ENCODE measurements at regions not wholly inside any gene's neighbourhood (a gene's known extent, or its start where the extent isn't known, plus 50 kb on each side); places are given as distances from the start of the nearest gene placed in this dataset.
"Not testable (repeated sequence)": the region's sequence is repeated elsewhere in the genome, so short reads cannot be mapped to it uniquely, and the experiment has no call there.

DNA sequence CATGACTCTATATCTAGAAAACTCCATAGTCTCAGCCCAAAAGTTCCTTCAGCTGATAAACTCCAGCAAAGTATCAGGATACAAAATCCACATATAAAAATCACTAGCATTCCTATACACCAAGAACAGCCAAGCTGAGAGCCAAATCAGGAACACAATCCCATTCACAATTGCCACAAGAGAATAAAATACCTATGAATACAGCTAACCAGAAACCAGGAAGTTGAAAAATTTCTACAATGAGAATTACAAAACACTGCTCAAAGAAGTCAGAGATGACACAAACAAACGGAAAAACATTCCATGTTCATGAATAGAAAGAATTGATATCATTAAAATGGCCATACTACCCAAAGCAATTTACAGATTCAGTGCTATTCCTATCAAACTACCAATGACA is 61.0 kb upstream of the PKN2 start:
- in situ Hi-C loops (cut with HindIII; ENCODE audit: low sequenced_read_pairs): not testable (repeated sequence)

All from endothelial cell of hepatic sinusoid (primary cell).